ENCODE measurements at regions not wholly inside any gene's neighbourhood (a gene's known extent, or its start where the extent isn't known, plus 50 kb on each side); places are given as distances from the start of the nearest gene placed in this dataset.

- DNase-seq = no peak
Observed at GRCh38 chr6:66992660-66993059, 1285.6 kb upstream of the EYS start.

- no peak for DNase-seq
Observed at GRCh38 chr6:66986940-66987339, 1279.9 kb upstream of the EYS start.

GRCh38 chr6:66985816-66986215 lies 1278.8 kb upstream of the EYS start:
- no peak for DNase-seq

- DNase-seq = no peak
Observed at GRCh38 chr6:66970373-66970772, 1263.3 kb upstream of the EYS start.

GRCh38 chr6:66965227-66965626 lies 1258.2 kb upstream of the EYS start:
- DNase-seq = no peak

- no peak for DNase-seq
Observed at GRCh38 chr6:66964216-66964615, 1257.2 kb upstream of the EYS start.

DNA sequence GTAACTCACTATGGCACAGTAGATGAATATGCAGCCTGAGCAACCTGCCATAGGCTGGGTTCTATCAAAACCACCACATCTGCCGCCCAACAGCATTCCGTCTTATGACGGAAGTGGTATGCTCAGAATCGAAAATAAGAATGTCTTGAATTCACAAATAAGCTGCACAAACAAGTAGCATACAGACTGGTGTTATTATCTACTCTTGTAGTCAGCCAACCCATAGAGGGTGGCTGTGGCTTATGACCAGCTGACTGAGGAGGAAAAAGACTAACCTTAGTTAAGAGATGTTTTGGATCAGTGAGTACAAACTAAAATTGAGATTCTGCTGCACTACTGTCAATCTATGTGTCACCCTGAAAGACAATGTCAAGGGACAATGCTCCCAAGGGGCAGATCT lies 1255.1 kb upstream of the EYS start:
- DNase-seq = no peak

GRCh38 chr6:66961191-66961590 lies 1254.2 kb upstream of the EYS start:
- no peak for DNase-seq

DNA sequence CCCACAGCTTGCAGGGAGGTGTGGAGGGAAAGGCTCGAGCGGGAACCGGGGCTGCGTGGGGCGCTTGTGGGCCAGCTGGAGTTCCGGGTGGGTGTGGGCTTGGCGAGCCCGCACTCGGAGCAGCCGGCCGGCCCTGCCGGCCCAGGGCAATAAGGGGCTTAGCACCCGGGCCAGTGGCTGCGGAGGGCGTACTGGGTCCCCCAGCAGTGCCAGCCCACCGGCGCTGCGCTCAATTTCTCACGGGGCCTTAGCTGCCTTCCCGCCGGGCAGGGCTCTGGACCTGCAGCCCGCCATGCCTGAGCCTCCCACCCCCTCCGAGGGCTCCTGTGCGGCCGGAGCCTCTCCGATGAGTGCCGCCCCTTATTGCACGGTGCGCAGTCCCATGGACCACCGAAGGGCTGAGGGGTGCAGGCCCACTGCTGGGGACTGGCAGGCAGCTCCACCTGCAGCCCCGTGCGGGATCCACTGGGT lies 1242.2 kb upstream of the EYS start:
- no peak for DNase-seq

DNA sequence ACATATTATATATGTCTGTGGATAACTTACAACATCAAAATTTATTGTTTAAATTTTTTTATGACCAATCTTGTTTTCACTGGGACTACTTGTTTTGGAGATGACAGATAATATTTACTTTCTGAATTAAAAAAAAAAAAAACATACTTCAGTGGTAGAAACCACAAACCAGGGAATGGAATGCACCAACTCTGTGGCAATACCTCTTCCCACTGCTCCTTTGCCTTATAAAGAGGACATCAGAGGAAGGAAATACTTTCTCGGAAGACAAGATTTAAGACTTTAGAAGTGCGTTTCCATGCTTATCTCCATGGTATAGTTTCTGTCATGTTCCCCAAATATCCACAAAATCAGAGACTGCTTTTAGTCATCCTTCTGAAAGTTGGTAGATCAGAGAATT lies 1241.1 kb upstream of the EYS start:
- DNase-seq = no peak

- DNase-seq = no peak
Observed at GRCh38 chr6:66940003-66940402, 1233.0 kb upstream of the EYS start.

- DNase-seq = no peak
Observed at GRCh38 chr6:66937180-66937579, 1230.2 kb upstream of the EYS start.

GRCh38 chr6:66935612-66936011 lies 1228.6 kb upstream of the EYS start:
- no peak for DNase-seq

DNA sequence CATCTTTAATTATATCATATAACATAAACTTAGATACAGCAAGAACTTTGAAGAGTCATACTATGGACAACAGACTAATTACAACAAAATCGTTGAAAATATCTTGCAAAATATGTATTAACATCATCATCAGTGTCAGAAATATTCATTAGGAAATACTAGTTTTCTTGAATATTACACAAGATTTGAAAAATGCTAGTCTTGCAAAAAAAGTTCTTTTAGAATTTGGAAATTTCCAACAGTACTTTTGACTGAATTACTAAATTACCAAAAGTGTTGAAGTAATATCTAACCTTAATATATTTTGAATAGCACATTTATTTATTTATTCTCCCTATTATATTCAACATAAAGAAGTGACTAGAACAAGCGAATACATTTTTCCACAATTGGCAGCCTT lies 1224.8 kb upstream of the EYS start:
- no peak for DNase-seq

- no peak for DNase-seq
Observed at GRCh38 chr6:66930559-66931290, 1223.7 kb upstream of the EYS start.

DNA sequence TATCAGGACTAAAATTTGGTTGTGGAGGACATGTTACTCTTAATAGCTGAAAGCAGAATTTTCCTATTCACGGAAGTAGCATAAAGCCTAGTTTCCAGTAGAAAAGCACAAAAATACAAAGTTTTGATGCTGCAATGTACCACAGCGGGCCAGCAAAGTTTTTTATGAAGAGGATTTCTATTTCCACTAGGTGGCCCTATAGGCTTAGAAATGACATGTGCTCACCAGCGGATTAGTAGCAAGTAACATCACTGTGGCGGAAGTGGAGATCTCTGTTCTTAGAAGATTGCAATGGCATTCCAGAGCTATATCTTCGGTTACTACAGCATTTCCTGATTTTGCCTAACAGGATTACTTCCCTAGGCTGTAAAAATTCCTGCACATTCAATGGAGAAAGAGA lies 1219.0 kb upstream of the EYS start:
- no peak for DNase-seq

- DNase-seq = no peak
Observed at GRCh38 chr6:66913657-66914056, 1206.6 kb upstream of the EYS start.

DNA sequence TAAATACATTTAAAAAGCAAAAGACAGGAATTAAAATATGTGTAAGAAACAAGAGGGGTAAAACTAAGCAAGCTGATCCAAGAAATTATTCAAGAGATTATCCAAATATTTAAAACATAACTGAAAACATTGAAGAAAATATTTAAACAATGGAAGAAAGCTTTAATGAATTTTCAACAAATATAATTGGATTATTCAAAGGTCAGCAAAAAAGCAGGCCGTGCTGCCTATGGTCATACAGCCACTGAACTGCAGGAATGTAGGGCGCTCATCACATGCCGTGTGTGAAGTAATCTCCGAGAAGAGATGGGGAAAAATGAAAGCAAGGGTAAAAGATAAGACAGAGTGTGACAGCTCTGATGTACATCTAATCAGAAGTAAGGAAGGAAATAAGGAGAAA lies 1195.4 kb upstream of the EYS start:
- DNase-seq = no peak

GRCh38 chr6:66900133-66901083 lies 1193.4 kb upstream of the EYS start:
- no peak for DNase-seq

GRCh38 chr6:66897576-66897975 lies 1190.5 kb upstream of the EYS start:
- no peak for DNase-seq

DNA sequence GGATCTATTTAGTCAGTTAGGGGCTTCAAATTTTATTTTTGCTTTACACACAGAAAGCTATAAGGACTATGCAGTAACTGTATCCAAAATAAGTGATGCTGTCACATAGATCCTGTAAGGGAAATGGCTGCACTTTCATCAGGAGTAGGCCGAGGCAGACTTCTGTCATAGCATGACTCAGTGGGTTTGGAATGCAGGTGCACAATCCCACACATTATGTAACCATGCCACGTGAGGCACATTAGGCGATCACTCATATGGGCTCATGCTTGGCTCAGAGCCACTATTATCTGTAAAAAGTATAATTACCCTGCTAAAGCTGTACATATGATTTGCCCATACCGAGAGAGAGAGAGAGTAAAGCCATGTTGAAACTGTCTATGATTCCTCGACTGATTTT lies 1189.4 kb upstream of the EYS start:
- DNase-seq = no peak

- DNase-seq = no peak
Observed at GRCh38 chr6:66883453-66883852, 1176.4 kb upstream of the EYS start.

DNA sequence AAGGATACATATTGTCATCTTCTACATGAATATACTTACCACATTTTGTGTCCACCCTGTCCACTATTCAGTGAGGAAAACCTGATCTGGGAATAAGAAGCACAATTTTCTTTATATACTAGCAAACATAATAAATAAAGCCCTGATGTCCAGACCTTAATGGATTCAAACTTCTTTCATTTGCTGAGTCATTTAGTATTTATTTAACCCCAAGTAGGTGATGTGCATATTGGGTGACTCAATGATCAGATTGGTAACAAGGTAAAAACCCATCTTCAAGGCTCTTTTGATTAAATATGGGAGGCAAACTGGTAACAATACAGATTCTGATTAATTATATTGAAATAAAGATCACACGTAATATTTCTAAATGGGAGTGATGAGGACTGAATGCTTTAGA lies 1159.8 kb upstream of the EYS start:
- no peak for DNase-seq

GRCh38 chr6:66865771-66866170 lies 1158.7 kb upstream of the EYS start:
- DNase-seq = no peak
